ENCODE measurements at regions not wholly inside any gene's neighbourhood (a gene's known extent, or its start where the extent isn't known, plus 50 kb on each side); places are given as distances from the start of the nearest gene placed in this dataset.

DNA sequence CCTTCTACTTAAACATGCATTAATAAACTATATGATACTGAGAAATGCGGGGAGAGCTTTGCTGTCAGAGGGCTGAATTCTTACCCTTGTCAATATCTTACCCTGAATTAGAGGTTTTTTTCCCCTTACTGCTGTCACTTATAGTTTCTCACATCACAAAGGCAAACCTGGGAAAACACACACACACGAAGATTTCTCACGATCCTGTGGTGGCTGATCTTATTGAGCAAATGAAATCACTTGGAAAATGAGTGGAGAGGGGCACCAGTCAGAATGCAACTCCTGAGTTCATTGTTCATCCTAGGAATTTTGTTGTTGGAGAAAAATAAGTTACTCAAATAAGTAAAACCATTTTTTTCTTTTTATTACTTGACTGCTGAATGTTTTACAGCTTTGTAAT is 673.6 kb downstream of the EDEM1 start:
- H3K27me3 Mint-ChIP-seq, result no peaks in the 10 kb centered on the region
- ChIA-PET CTCF (no interaction called here), POLR2A (no interaction called here)
- TF ChIP-seq, protein P1, sequence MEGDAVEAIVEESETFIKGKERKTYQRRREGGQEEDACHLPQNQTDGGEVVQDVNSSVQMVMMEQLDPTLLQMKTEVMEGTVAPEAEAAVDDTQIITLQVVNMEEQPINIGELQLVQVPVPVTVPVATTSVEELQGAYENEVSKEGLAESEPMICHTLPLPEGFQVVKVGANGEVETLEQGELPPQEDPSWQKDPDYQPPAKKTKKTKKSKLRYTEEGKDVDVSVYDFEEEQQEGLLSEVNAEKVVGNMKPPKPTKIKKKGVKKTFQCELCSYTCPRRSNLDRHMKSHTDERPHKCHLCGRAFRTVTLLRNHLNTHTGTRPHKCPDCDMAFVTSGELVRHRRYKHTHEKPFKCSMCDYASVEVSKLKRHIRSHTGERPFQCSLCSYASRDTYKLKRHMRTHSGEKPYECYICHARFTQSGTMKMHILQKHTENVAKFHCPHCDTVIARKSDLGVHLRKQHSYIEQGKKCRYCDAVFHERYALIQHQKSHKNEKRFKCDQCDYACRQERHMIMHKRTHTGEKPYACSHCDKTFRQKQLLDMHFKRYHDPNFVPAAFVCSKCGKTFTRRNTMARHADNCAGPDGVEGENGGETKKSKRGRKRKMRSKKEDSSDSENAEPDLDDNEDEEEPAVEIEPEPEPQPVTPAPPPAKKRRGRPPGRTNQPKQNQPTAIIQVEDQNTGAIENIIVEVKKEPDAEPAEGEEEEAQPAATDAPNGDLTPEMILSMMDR (IDR thresholded peaks at IDR 0.05), result no peak
- no peaks in the 10 kb centered on the region for H3K36me3 Mint-ChIP-seq (ENCODE audit: low read depth)
- DNase-seq (no peak), ATAC-seq (no peak)
- H3K27ac Mint-ChIP-seq, result no peak overlapping the region
- no peaks in the 10 kb centered on the region for H3K4me1 Mint-ChIP-seq (ENCODE audit: low read depth)
- no peak overlapping the region for H3K4me3 Mint-ChIP-seq
- intact Hi-C loops (cut with micrococcal nuclease), result no loop called here
- no peaks in the 10 kb centered on the region for H3K9me3 Mint-ChIP-seq

DNA sequence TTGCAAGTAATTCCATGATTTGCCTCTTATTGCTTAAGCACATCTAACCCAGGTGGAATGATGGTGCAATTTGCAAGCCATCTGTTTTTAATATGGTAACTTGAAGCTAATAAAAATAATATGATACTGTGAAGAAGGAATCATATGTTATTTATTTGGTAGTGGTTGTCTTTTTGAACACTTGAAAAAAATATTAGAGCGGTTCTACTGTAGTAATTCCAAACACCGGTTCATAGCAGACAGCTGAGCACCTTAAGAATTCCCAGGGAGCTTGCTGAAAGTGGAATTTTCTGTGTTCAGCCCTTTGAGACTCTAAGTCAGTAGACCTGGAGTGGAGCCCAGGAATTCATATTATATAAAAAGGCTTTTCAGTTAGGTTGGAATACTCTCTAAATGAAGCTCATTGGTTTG is 687.4 kb downstream of the EDEM1 start:
- no peaks in the 10 kb centered on the region for H3K9me3 Mint-ChIP-seq
- ChIA-PET CTCF (no interaction called here), POLR2A (no interaction called here)
- H3K4me1 Mint-ChIP-seq (ENCODE audit: low read depth), result no peaks in the 10 kb centered on the region
- DNase-seq (no peak), ATAC-seq (no peak)
- no peaks in the 10 kb centered on the region for H3K36me3 Mint-ChIP-seq (ENCODE audit: low read depth)
- TF ChIP-seq, protein P1 (IDR thresholded peaks at IDR 0.05), result no peak
- intact Hi-C loops (cut with micrococcal nuclease), result no loop called here
- H3K27me3 Mint-ChIP-seq, result no peaks in the 10 kb centered on the region
- H3K27ac Mint-ChIP-seq, result no peak overlapping the region
- no peak overlapping the region for H3K4me3 Mint-ChIP-seq

DNA sequence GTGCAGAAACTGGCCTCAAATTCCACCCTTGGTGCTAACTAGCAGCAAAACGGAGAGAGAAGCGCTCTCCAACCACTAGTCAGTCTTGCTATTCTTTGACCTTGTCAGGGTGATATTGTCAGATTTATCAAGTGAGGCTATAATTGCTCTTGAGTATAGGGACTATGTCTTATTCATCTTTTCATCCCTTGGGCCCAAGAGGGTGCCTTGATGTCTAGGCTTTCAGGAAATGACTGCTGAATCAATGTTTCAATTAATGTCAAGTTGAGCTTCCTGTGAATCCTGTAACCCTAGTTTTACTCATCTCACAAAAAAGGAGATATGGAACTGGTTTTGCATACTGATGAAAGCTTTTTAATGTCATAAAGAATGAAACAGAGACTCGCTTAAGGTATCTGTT is 701.3 kb downstream of the EDEM1 start:
- Mint-ChIP-seq H3K9me3 (no peaks in the 10 kb centered on the region), H3K27me3 (no peaks in the 10 kb centered on the region), H3K36me3 (ENCODE audit: low read depth) (no peaks in the 10 kb centered on the region), H3K4me3 (no peak overlapping the region), H3K27ac (no peak overlapping the region), H3K4me1 (ENCODE audit: low read depth) (no peaks in the 10 kb centered on the region)
- ATAC-seq (no peak), DNase-seq (no peak)
- intact Hi-C loops (cut with micrococcal nuclease), result no loop called here
- CTCF ChIA-PET, result no interaction called here
- TF ChIP-seq, protein P1 (IDR thresholded peaks at IDR 0.05), result no peak
- POLR2A ChIA-PET, result no interaction called here

DNA sequence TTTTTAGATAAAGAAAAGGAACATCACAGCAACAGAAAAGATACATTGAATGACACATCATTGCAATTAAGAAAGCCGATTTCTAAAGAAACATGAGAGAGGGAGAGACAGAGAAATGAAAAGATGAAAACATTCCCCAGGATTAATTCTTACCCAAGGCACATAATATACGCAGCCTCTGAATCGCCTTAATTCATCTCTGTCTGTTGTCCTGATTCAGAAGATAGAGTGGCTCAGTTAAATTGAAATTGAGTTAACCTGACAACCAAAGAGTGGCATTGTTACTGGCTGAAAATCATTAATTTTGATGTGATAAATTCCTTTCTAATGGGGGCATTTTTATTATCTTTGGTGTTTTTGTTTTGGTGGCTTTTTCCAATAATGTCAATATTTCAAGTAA is 701.9 kb downstream of the EDEM1 start:
- ATAC-seq (no peak), DNase-seq (no peak)
- Mint-ChIP-seq H3K4me1 (ENCODE audit: low read depth) (no peaks in the 10 kb centered on the region), H3K27ac (no peak overlapping the region), H3K36me3 (ENCODE audit: low read depth) (no peaks in the 10 kb centered on the region), H3K9me3 (no peaks in the 10 kb centered on the region), H3K4me3 (no peak overlapping the region), H3K27me3 (no peaks in the 10 kb centered on the region)
- TF ChIP-seq, protein P1 (IDR thresholded peaks at IDR 0.05), result no peak
- ChIA-PET CTCF (no interaction called here), POLR2A (no interaction called here)
- intact Hi-C loops (cut with micrococcal nuclease), result no loop called here

DNA sequence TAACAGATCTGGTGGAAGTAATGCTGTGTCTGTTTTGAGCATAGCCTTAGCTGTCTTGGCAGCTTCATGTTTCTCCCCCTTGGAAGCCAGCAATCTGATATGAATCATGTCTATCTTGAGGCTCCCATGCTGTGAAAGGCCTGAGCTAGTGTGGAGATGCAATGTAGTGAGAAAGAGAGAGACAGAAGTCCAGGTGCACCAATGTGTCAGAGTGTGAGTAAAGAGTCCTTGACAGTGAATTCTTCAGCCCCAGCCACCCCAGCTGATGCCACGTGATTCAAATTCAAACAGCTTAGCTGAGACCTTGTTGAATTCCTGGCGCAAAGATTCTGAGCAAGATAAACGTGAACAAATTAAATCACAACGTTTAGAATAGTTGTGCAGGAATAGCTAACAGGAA is 704.2 kb downstream of the EDEM1 start:
- Mint-ChIP-seq H3K36me3 (ENCODE audit: low read depth) (no peaks in the 10 kb centered on the region), H3K4me1 (ENCODE audit: low read depth) (no peaks in the 10 kb centered on the region), H3K27ac (no peak overlapping the region), H3K27me3 (no peaks in the 10 kb centered on the region), H3K4me3 (no peak overlapping the region), H3K9me3 (no peaks in the 10 kb centered on the region)
- TF ChIP-seq, protein P1 (IDR thresholded peaks at IDR 0.05), result no peak
- ATAC-seq, result no peak
- intact Hi-C loops (cut with micrococcal nuclease), result no loop called here
- ChIA-PET CTCF (interaction anchor here (0.6 kb wide), 1 partner anchor 40 kb away, joined by 3 read pairs; no protein-coding TSS in a partner anchor), POLR2A (no interaction called here)
- no peak for DNase-seq
